ENCODE measurements at regions not wholly inside any gene's neighbourhood (a gene's known extent, or its start where the extent isn't known, plus 50 kb on each side); places are given as distances from the start of the nearest gene placed in this dataset.

DNA sequence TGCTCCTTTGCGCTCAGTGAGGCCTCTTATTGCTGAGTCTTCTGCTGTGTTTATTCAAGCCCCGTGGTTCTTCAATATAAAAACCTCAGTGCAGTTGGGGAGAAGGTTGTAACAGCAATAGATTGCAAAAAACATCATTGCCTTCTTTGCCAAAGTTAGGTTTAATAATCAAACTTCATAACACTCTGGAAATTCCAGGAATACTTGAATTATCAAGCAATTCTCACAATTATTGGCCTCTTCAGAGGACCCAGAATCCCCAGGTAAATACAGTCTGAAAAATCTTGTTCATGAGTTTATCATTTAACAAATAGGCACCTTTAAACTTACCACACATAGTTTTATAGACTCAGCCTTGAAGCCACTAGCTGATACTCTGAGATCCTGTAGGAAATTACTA, 213.6 kb downstream of the OGFRL1 start:
- no peak for FAIRE-seq
- no peaks in the 10 kb centered on the region for H3K9me3 ChIP-seq (ENCODE audit: control insufficient read depth in 2 of 2, insufficient read depth in 1 of 2, low read depth in 1 of 2, low read length in 1 of 2)
- no peaks in the 10 kb centered on the region for H3K27me3 ChIP-seq (ENCODE audit: control insufficient read depth in 3 of 3, insufficient read depth in 3 of 3, low read length in 3 of 3)
- 22 to 56% (median 23%) methylated on average over 2 of the region's 2 CpGs for WGBS, 3 donors
- H3K27ac ChIP-seq (ENCODE audit: low read depth in 1 of 3, low read length in 2 of 3), result peak overlapping the region in 1 of 3 donors; percentile 3
- H3K4me3 ChIP-seq (ENCODE audit: low read depth in 1 of 3, low read length in 3 of 3), result no peak overlapping the region
- peak in 1 of 2 donors; percentile 36 for DNase-seq
- no peaks in the 10 kb centered on the region for H3K36me3 ChIP-seq (ENCODE audit: control insufficient read depth in 3 of 3, insufficient read depth in 2 of 3, low read depth in 1 of 3, low read length in 3 of 3)
- H3K4me1 ChIP-seq (ENCODE audit: control insufficient read depth in 3 of 3, insufficient read depth in 2 of 3, low read depth in 1 of 3, low read length in 2 of 3), result no peaks in the 10 kb centered on the region

DNA sequence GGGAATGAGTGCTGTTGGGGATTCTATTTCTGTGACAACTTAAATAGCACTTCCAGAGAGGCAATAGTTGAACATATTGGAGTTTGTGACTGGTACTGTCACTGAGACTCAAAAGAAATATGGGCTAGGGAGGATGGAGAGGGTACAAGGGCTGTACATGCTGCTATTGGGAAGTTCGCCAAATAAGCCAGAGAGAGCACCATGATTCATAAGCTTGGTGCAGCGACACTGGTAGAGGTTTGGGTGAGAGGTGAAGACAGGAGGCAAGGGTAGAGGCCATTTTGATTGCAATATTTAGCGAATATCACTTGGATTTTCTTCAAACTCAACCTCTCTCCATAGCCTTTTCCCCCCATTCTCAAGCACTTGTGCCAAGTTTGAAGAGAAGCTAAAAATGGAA, 214.3 kb downstream of the OGFRL1 start:
- 80 to 92% (median 85%) methylated on average over 3 of the region's 3 CpGs for WGBS, 3 donors
- Histone ChIP-seq H3K9me3 (ENCODE audit: control insufficient read depth in 2 of 2, insufficient read depth in 1 of 2, low read depth in 1 of 2, low read length in 1 of 2) (no peaks in the 10 kb centered on the region), H3K27ac (ENCODE audit: low read depth in 1 of 3, low read length in 2 of 3) (no peak overlapping the region), H3K27me3 (ENCODE audit: control insufficient read depth in 3 of 3, insufficient read depth in 3 of 3, low read length in 3 of 3) (no peaks in the 10 kb centered on the region), H3K4me3 (ENCODE audit: low read depth in 1 of 3, low read length in 3 of 3) (no peak overlapping the region), H3K36me3 (ENCODE audit: control insufficient read depth in 3 of 3, insufficient read depth in 2 of 3, low read depth in 1 of 3, low read length in 3 of 3) (no peaks in the 10 kb centered on the region), H3K4me1 (ENCODE audit: control insufficient read depth in 3 of 3, insufficient read depth in 2 of 3, low read depth in 1 of 3, low read length in 2 of 3) (no peaks in the 10 kb centered on the region)
- DNase-seq (no peak), FAIRE-seq (no peak)

DNA sequence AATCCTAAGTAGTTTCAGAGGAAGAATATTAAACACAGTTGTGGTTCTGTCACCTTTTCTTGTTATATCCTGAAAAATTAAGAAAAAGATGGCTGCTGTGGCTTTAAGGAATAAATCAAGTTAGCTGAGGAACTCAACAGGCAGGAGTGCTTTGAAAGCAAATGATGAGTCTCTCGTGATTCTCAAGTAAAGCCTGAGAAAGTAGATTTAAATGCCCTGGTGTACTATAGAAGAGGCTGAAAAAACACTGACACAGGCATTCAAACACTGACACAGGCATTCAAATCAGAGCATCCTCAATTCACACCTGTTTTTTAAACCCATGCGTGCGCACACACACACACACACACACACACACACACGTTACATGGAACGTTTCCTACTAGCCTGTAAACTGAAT, 218.6 kb downstream of the OGFRL1 start:
- Histone ChIP-seq H3K36me3 (ENCODE audit: control insufficient read depth in 3 of 3, insufficient read depth in 2 of 3, low read depth in 1 of 3, low read length in 3 of 3) (no peaks in the 10 kb centered on the region), H3K4me1 (ENCODE audit: control insufficient read depth in 3 of 3, insufficient read depth in 2 of 3, low read depth in 1 of 3, low read length in 2 of 3) (no peaks in the 10 kb centered on the region), H3K9me3 (ENCODE audit: control insufficient read depth in 2 of 2, insufficient read depth in 1 of 2, low read depth in 1 of 2, low read length in 1 of 2) (no peaks in the 10 kb centered on the region), H3K27me3 (ENCODE audit: control insufficient read depth in 3 of 3, insufficient read depth in 3 of 3, low read length in 3 of 3) (no peaks in the 10 kb centered on the region), H3K27ac (ENCODE audit: low read depth in 1 of 3, low read length in 2 of 3) (no peak overlapping the region), H3K4me3 (ENCODE audit: low read depth in 1 of 3, low read length in 3 of 3) (no peak overlapping the region)
- DNase-seq, result no peak
- no peak for FAIRE-seq
- 59 to 76% (median 71%) methylated on average over 5 of the region's 5 CpGs for WGBS, 3 donors

DNA sequence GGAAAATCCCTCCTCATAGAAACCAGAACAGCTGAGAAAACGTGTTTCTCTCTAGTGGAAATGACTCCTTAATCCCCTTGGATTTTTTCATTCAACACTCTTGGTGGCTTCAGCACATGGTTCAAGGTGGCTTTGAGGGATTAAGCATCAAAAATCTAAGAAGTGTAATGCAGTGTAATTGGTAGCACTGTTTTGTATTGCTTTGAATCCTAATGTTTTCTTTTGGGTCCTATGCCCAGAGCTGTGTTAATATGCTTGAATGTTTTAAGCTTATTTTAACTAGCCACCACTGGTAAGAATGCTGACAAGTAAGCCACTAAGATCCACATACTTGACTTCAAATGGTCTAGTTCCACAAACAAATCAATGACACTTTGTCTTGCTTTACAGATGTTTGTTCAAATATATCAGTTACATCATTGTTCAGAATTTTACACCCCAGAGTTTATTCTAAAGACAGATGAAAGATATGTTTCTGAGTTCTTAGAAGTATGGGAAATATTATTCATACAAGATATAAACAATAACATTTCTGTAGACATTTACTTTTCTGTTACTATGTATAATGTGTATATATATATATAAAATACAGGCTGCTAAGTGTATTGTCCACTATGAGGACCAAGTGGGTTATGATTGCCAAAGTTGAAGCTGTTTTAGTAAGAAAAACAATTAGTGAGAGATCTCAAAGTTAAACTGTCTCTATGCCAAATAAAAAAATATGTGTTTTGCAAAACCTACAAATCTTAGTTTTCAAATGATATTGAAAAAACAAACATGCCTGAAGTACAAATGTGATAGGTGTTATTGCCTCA, 220.8 kb downstream of the OGFRL1 start:
- no peak overlapping the region for H3K4me3 ChIP-seq (ENCODE audit: low read depth in 1 of 3, low read length in 3 of 3)

DNA sequence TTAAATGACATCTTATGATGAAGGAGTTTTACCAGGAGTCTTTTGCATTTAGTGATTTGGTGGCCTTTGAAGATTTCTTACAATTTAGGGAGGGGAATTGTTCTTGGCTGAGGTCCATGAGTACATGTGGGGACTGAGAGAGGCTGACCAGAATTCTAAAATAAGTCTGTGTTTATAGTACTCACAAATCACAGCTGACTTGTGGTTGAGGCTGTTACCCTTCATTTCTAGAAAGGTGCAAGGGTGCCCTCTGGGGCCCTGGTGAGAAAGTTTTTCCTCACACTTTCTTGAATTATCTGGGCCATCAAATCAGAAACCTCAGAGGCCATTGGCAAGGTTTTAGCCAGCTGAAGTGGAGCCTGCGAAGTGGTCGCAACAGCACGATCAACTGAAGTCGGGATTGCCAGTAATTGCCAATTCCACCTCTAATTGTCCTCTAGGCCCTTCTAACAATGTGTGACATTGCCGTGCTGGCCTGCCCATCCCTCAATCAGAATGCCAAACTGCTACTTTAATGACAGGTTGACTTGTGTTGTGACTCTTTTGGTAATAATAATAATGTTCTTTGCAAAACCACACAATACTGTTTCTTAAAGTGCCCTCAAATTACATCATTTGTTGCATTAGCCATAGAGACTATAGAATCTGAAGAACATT, 221.6 kb downstream of the OGFRL1 start:
- FAIRE-seq (no peak), DNase-seq (peak; percentile 10 to 52)
- Histone ChIP-seq H3K27ac (ENCODE audit: low read depth in 1 of 3, low read length in 2 of 3) (no peak overlapping the region), H3K9me3 (ENCODE audit: control insufficient read depth in 2 of 2, insufficient read depth in 1 of 2, low read depth in 1 of 2, low read length in 1 of 2) (no peaks in the 10 kb centered on the region), H3K4me3 (ENCODE audit: low read depth in 1 of 3, low read length in 3 of 3) (no peak overlapping the region), H3K36me3 (ENCODE audit: control insufficient read depth in 3 of 3, insufficient read depth in 2 of 3, low read depth in 1 of 3, low read length in 3 of 3) (no peaks in the 10 kb centered on the region), H3K4me1 (ENCODE audit: control insufficient read depth in 3 of 3, insufficient read depth in 2 of 3, low read depth in 1 of 3, low read length in 2 of 3) (no peaks in the 10 kb centered on the region), H3K27me3 (ENCODE audit: control insufficient read depth in 3 of 3, insufficient read depth in 3 of 3, low read length in 3 of 3) (no peaks in the 10 kb centered on the region)
- WGBS, 3 donors, result 67 to 74% (median 68%) methylated on average over 5 of the region's 5 CpGs

More for the DNA sequence above, 220.8 kb downstream of the OGFRL1 start:
- H3K27me3 ChIP-seq (ENCODE audit: control insufficient read depth in 3 of 3, insufficient read depth in 3 of 3, low read length in 3 of 3), result no peaks in the 10 kb centered on the region
- DNase-seq (no peak), FAIRE-seq (peak; percentile 33)
- 34 to 48% (median 43%) methylated on average over 1 of the region's 1 CpG for WGBS, 3 donors
- H3K36me3 ChIP-seq (ENCODE audit: control insufficient read depth in 3 of 3, insufficient read depth in 2 of 3, low read depth in 1 of 3, low read length in 3 of 3), result no peaks in the 10 kb centered on the region
- no peaks in the 10 kb centered on the region for H3K4me1 ChIP-seq (ENCODE audit: control insufficient read depth in 3 of 3, insufficient read depth in 2 of 3, low read depth in 1 of 3, low read length in 2 of 3)
- H3K9me3 ChIP-seq (ENCODE audit: control insufficient read depth in 2 of 2, insufficient read depth in 1 of 2, low read depth in 1 of 2, low read length in 1 of 2), result no peaks in the 10 kb centered on the region
- H3K27ac ChIP-seq (ENCODE audit: low read depth in 1 of 3, low read length in 2 of 3), result no peak overlapping the region

DNA sequence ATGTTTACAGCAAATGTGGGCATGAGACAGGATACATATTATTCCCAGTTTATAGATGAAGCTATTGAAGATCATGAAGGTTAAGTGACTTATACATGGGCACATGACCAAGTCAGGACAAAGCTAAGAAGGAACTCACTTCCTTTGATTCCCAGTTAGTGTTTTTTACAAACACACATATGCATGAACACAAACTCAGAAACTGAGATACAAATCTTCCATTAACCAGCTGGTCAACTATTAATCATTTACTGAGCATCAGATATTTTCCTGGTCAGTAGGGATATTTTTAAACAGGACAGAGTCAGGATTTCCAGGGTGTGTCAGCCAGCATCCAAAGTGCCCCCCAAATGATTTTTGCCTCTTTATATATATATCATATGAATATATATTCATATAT, 222.2 kb downstream of the OGFRL1 start:
- FAIRE-seq (no peak), DNase-seq (no peak)
- H3K27me3 ChIP-seq (ENCODE audit: control insufficient read depth in 3 of 3, insufficient read depth in 3 of 3, low read length in 3 of 3), result no peaks in the 10 kb centered on the region
- no peaks in the 10 kb centered on the region for H3K9me3 ChIP-seq (ENCODE audit: control insufficient read depth in 2 of 2, insufficient read depth in 1 of 2, low read depth in 1 of 2, low read length in 1 of 2)
- H3K27ac ChIP-seq (ENCODE audit: low read depth in 1 of 3, low read length in 2 of 3), result no peak overlapping the region
- no peaks in the 10 kb centered on the region for H3K36me3 ChIP-seq (ENCODE audit: control insufficient read depth in 3 of 3, insufficient read depth in 2 of 3, low read depth in 1 of 3, low read length in 3 of 3)
- H3K4me1 ChIP-seq (ENCODE audit: control insufficient read depth in 3 of 3, insufficient read depth in 2 of 3, low read depth in 1 of 3, low read length in 2 of 3), result no peaks in the 10 kb centered on the region
- H3K4me3 ChIP-seq (ENCODE audit: low read depth in 1 of 3, low read length in 3 of 3), result no peak overlapping the region

DNA sequence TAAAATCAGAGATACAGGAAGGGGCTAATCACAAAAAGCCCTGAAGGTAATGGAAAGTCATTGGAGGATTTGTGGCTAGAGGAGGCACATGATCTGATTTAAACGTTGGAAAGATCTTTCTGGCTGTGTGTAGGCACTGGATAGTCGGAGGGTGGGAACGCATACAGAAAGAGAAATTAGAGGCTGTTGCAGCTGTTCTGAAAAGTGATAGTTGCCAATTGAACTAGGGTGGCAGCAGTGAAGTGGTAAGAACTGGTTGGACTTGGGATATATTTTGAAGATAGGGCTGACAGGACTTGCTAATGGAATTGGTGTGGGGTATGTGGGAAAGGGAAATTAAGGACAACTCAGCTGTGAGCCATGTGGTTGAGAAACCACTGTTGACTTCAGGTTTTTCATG, 223.6 kb downstream of the OGFRL1 start:
- 74 to 76% (median 75%) methylated on average over 3 of the region's 3 CpGs for WGBS, 3 donors
- no peaks in the 10 kb centered on the region for H3K4me1 ChIP-seq (ENCODE audit: control insufficient read depth in 3 of 3, insufficient read depth in 2 of 3, low read depth in 1 of 3, low read length in 2 of 3)
- no peak for FAIRE-seq

DNA sequence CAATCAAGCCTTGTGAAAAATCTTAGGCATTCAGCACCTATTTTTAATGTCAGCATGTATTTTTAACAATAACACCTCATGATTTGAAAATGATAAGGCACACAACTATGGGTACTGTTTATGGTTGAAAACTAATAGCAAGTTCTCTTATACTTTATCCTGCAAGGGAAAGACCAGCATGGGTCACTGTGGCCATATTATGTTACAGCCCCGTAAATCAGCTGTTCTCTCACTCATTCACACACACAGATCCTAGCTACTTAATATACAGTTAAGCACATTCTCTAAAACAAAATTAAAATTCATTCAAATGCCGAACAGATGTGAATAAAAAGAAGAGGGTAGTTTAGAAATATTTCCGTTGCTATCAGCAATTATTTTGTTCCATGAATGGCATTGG, 224.4 kb downstream of the OGFRL1 start:
- Histone ChIP-seq H3K27me3 (ENCODE audit: control insufficient read depth in 3 of 3, insufficient read depth in 3 of 3, low read length in 3 of 3) (no peaks in the 10 kb centered on the region), H3K4me1 (ENCODE audit: control insufficient read depth in 3 of 3, insufficient read depth in 2 of 3, low read depth in 1 of 3, low read length in 2 of 3) (no peaks in the 10 kb centered on the region), H3K27ac (ENCODE audit: low read depth in 1 of 3, low read length in 2 of 3) (no peak overlapping the region), H3K4me3 (ENCODE audit: low read depth in 1 of 3, low read length in 3 of 3) (no peak overlapping the region), H3K36me3 (ENCODE audit: control insufficient read depth in 3 of 3, insufficient read depth in 2 of 3, low read depth in 1 of 3, low read length in 3 of 3) (no peaks in the 10 kb centered on the region), H3K9me3 (ENCODE audit: control insufficient read depth in 2 of 2, insufficient read depth in 1 of 2, low read depth in 1 of 2, low read length in 1 of 2) (no peaks in the 10 kb centered on the region)
- no peak for FAIRE-seq
- DNase-seq, result no peak
- 74 to 78% (median 75%) methylated on average over 3 of the region's 3 CpGs for WGBS, 3 donors

More for the DNA sequence above, 223.6 kb downstream of the OGFRL1 start:
- Histone ChIP-seq H3K27me3 (ENCODE audit: control insufficient read depth in 3 of 3, insufficient read depth in 3 of 3, low read length in 3 of 3) (no peaks in the 10 kb centered on the region), H3K9me3 (ENCODE audit: control insufficient read depth in 2 of 2, insufficient read depth in 1 of 2, low read depth in 1 of 2, low read length in 1 of 2) (no peaks in the 10 kb centered on the region), H3K4me3 (ENCODE audit: low read depth in 1 of 3, low read length in 3 of 3) (no peak overlapping the region), H3K27ac (ENCODE audit: low read depth in 1 of 3, low read length in 2 of 3) (no peak overlapping the region), H3K36me3 (ENCODE audit: control insufficient read depth in 3 of 3, insufficient read depth in 2 of 3, low read depth in 1 of 3, low read length in 3 of 3) (no peaks in the 10 kb centered on the region)
- DNase-seq, result no peak
